A172 (cell line): ENCODE measurements at regions not wholly inside any gene's neighbourhood (a gene's known extent, or its start where the extent isn't known, plus 50 kb on each side); places are given as distances from the start of the nearest gene placed in this dataset.

Source experiments
- DNase-seq: peaks from one replicate; pipeline ENCODE4 v3.0.0-alpha.2; 2015; ENCODE audit warnings: low spot score

- peak; percentile 74 for DNase-seq
Observed at GRCh38 chr7:113710310-113711096, 208.3 kb downstream of the PPP1R3A start.

- DNase-seq = no peak
Observed at GRCh38 chr7:113705439-113705838, 213.4 kb downstream of the PPP1R3A start.

- peak; percentile 28 for DNase-seq
Observed at GRCh38 chr7:113698556-113699220, 220.1 kb downstream of the PPP1R3A start.

- DNase-seq = no peak
Observed at GRCh38 chr7:113694149-113694548, 224.7 kb downstream of the PPP1R3A start.

- DNase-seq = no peak
Observed at GRCh38 chr7:113684165-113684564, 234.6 kb downstream of the PPP1R3A start.

GRCh38 chr7:113677811-113678210 is 241.0 kb downstream of the PPP1R3A start:
- DNase-seq = no peak

GRCh38 chr7:113664867-113665266 is 253.9 kb downstream of the PPP1R3A start:
- DNase-seq = peak; percentile 23

GRCh38 chr7:113659416-113659815 is 259.4 kb downstream of the PPP1R3A start:
- no peak for DNase-seq

- DNase-seq = no peak
Observed at GRCh38 chr7:113657603-113658002, 261.2 kb downstream of the PPP1R3A start.

- peak; percentile 63 for DNase-seq
Observed at GRCh38 chr7:113652501-113652900, 266.3 kb downstream of the PPP1R3A start.

GRCh38 chr7:113649556-113649955 is 269.3 kb downstream of the PPP1R3A start:
- DNase-seq = no peak

GRCh38 chr7:113639221-113639620 is 279.6 kb downstream of the PPP1R3A start:
- DNase-seq = no peak

- peak; percentile 49 for DNase-seq
Observed at GRCh38 chr7:113636727-113637421, 281.9 kb downstream of the PPP1R3A start.

GRCh38 chr7:113635492-113635891 is 283.3 kb downstream of the PPP1R3A start:
- no peak for DNase-seq

GRCh38 chr7:113633073-113633472 is 285.7 kb downstream of the PPP1R3A start:
- no peak for DNase-seq

- peak; percentile 61 for DNase-seq
Observed at GRCh38 chr7:113628948-113629847, 289.6 kb downstream of the PPP1R3A start.

GRCh38 chr7:113625494-113626102 is 293.2 kb downstream of the PPP1R3A start:
- no peak for DNase-seq

GRCh38 chr7:113622796-113623195 is 296.0 kb downstream of the PPP1R3A start:
- no peak for DNase-seq

- no peak for DNase-seq
Observed at GRCh38 chr7:113610572-113610971, 308.2 kb downstream of the PPP1R3A start.

GRCh38 chr7:113608782-113609181 is 310.0 kb downstream of the PPP1R3A start:
- DNase-seq = no peak

GRCh38 chr7:113606325-113606724 is 312.5 kb downstream of the PPP1R3A start:
- no peak for DNase-seq
